CD14-positive monocyte (primary cell): ENCODE measurements at regions not wholly inside any gene's neighbourhood (a gene's known extent, or its start where the extent isn't known, plus 50 kb on each side); places are given as distances from the start of the nearest gene placed in this dataset.

Experiments
- DNase-seq, 3 donors: peaks; one replicate each; pipeline ENCODE4 v3.0.0-alpha.2; 2011 to 2022
- H2AFZ ChIP-seq: 2 replicates; pipeline ENCODE4 v1.6.0; 2012; ENCODE audit warnings: mild to moderate bottlenecking, low read depth, low read length, inconsistent platforms; ENCODE audit not compliant: insufficient read depth, poor library complexity, severe bottlenecking
- H3K27ac ChIP-seq, 2 donors: 1 replicate in 1 of 2; 2 replicates in 1 of 2; pipeline ENCODE4 v1.5.1; 2012 to 2013; ENCODE audit warnings: low read length in 2 of 2, control low read depth in 1 of 2, inconsistent platforms in 1 of 2, low read depth in 1 of 2, mild to moderate bottlenecking in 1 of 2
- H3K27me3 ChIP-seq, 2 donors: one replicate each; pipeline versions ENCODE4 v1.6.0 to v1.6.1; 2011 to 2013; ENCODE audit warnings: low read length in 2 of 2; ENCODE audit not compliant: control insufficient read depth in 2 of 2, insufficient read depth in 2 of 2
- H3K36me3 ChIP-seq, 2 donors: replicated peaks in 1 of 2; 1 replicate in 1 of 2; 2 replicates in 1 of 2; pipeline versions ENCODE4 v1.5.1 to v1.6.1; 2012 to 2013; ENCODE audit warnings: low read length in 2 of 2, control low read depth in 1 of 2, inconsistent platforms in 1 of 2, mild to moderate bottlenecking in 1 of 2; ENCODE audit not compliant: insufficient read depth in 2 of 2, control insufficient read depth in 1 of 2
- H3K4me1 ChIP-seq, 2 donors: 1 replicate in 1 of 2; 2 replicates in 1 of 2; pipeline versions ENCODE4 v1.5.1 to v1.6.1; 2012 to 2013; ENCODE audit warnings: low read length in 2 of 2, control low read depth in 1 of 2, inconsistent platforms in 1 of 2, mild to moderate bottlenecking in 1 of 2, moderate library complexity in 1 of 2; ENCODE audit not compliant: insufficient read depth in 2 of 2, control insufficient read depth in 1 of 2
- H3K4me2 ChIP-seq: replicated peaks from 2 replicates; pipeline ENCODE3; 2012; ENCODE audit warnings: low read length, moderate library complexity, mild to moderate bottlenecking; ENCODE audit not compliant: poor library complexity, severe bottlenecking; ENCODE audit errors: extremely low read depth
- H3K4me3 ChIP-seq, 3 experiments: fragments of 200-600 bp in 1 of 3; sonication (generic) in 1 of 3; replicated peaks in 1 of 3; 1 replicate in 2 of 3; 2 replicates in 1 of 3; pipeline ENCODE4 v1.5.1; 2011 to 2013; ENCODE audit warnings: low read length in 3 of 3, mild to moderate bottlenecking in 3 of 3, control low read depth in 2 of 3, low read depth in 2 of 3, inconsistent platforms in 1 of 3, moderate library complexity in 1 of 3
- H3K79me2 ChIP-seq: 2 replicates; pipeline ENCODE4 v1.6.0; 2012; ENCODE audit warnings: mild to moderate bottlenecking, control low read depth, inconsistent platforms, low read length, moderate library complexity; ENCODE audit not compliant: insufficient read depth
- H3K9ac ChIP-seq: 2 replicates; pipeline ENCODE4 v1.6.0; 2017; ENCODE audit warnings: low read length, mild to moderate bottlenecking; ENCODE audit not compliant: insufficient read depth, poor library complexity, severe bottlenecking
- H3K9me3 ChIP-seq, 2 donors: replicated peaks in 1 of 2; 1 replicate in 1 of 2; 2 replicates in 1 of 2; pipeline versions ENCODE4 v1.5.1 to v1.6.1; 2012 to 2013; ENCODE audit warnings: low read length in 2 of 2, control low read depth in 1 of 2; ENCODE audit not compliant: control insufficient read depth in 1 of 2, insufficient read depth in 1 of 2
- H4K20me1 ChIP-seq: 2 replicates; pipeline ENCODE4 v1.6.0; 2012; ENCODE audit warnings: mild to moderate bottlenecking, low read length, control low read depth, moderate library complexity; ENCODE audit not compliant: insufficient read depth
- H3K27ac Mint-ChIP-seq, 7 donors: one replicate each; pipeline ENCODE4 v1.8.0; 2020; ENCODE audit warnings: mild to moderate bottlenecking in 7 of 7, mixed read lengths in 7 of 7, moderate library complexity in 6 of 7, inconsistent platforms in 2 of 7
- H3K27me3 Mint-ChIP-seq, 3 donors: one replicate each; pipeline ENCODE4 v1.8.0; 2021 to 2022; ENCODE audit warnings: low read depth in 3 of 3, mild to moderate bottlenecking in 3 of 3, mixed read lengths in 3 of 3, moderate library complexity in 3 of 3, inconsistent platforms in 1 of 3
- H3K36me3 Mint-ChIP-seq, 2 donors: one replicate each; pipeline ENCODE4 v1.8.0; 2020; ENCODE audit warnings: mixed read lengths in 2 of 2, inconsistent platforms in 1 of 2, mild to moderate bottlenecking in 1 of 2
- H3K4me1 Mint-ChIP-seq: one replicate; pipeline ENCODE4 v1.8.0; 2020; ENCODE audit warnings: mild to moderate bottlenecking, mixed read lengths
- H3K4me3 Mint-ChIP-seq, 2 donors: one replicate each; pipeline ENCODE4 v1.8.0; 2020; ENCODE audit warnings: mild to moderate bottlenecking in 2 of 2, mixed read lengths in 2 of 2, moderate library complexity in 1 of 2
- H3K9me3 Mint-ChIP-seq, 7 donors: one replicate each; pipeline ENCODE4 v1.8.0; 2020 to 2022; ENCODE audit warnings: mixed read lengths in 7 of 7, mild to moderate bottlenecking in 6 of 7, moderate library complexity in 6 of 7, inconsistent platforms in 2 of 7
- CTCF ChIP-seq: fragments of 200-600 bp; IDR thresholded peaks from one replicate; pipeline ENCODE4 v1.8.0; 2022; ENCODE audit warnings: antibody characterized with exemption, mild to moderate bottlenecking
- WGBS: methylation state at CpG from one replicate; pipeline ENCODE4 v1.1.5; 2013; ENCODE audit warnings: missing lambda C conversion rate; ENCODE audit not compliant: insufficient coverage; 5-methylcytosine and 5-hydroxymethylcytosine counted together
- intact Hi-C, 2 donors: fragments of 100-400 bp; cut with micrococcal nuclease; formaldehyde crosslinking; loops; one replicate each; pipeline versions ENCODE4 v1.15.0 to v1.15.1; 2023

GRCh38 chr12:127819056-127819455, 447.9 kb upstream of the TMEM132C start:
- intact Hi-C loops: no loop called here
- Mint-ChIP-seq H3K27ac (peak overlapping the region in 1 of 7 donors; percentile 11), H3K27me3 (peaks cover 0 to 2% (median 0%) of the 10 kb centered on the region in 3 donors), H3K4me3 (no peak overlapping the region), H3K36me3 (no peaks in the 10 kb centered on the region), H3K9me3 (peaks cover 0 to 18% (median 2%) of the 10 kb centered on the region in 7 donors), H3K4me1 (peaks cover 21% of the 10 kb centered on the region)
- Histone ChIP-seq H2AFZ (no peak overlapping the region), H3K4me2 (no peak overlapping the region), H3K27ac (no peak overlapping the region), H3K4me1 (peaks cover 0 to 3% of the 10 kb centered on the region in 2 donors), H3K4me3 (no peak overlapping the region), H3K9ac (no peak overlapping the region), H3K79me2 (no peaks in the 10 kb centered on the region), H3K9me3 (no peaks in the 10 kb centered on the region), H4K20me1 (no peaks in the 10 kb centered on the region), H3K27me3 (no peaks in the 10 kb centered on the region), H3K36me3 (no peaks in the 10 kb centered on the region)
- no peak for TF ChIP-seq CTCF
- 80% methylated on average over 1 of the region's 4 CpGs for WGBS
- DNase-seq: peak in 2 of 3 donors; percentile 0 to 27

GRCh38 chr12:127820271-127820670, 446.7 kb upstream of the TMEM132C start:
- intact Hi-C loops: no loop called here
- Histone ChIP-seq H3K79me2 (no peaks in the 10 kb centered on the region), H3K27me3 (no peaks in the 10 kb centered on the region), H3K4me3 (no peak overlapping the region), H2AFZ (no peak overlapping the region), H3K4me2 (no peak overlapping the region), H3K27ac (no peak overlapping the region), H4K20me1 (no peaks in the 10 kb centered on the region), H3K9me3 (peaks cover under 1 to 7% of the 10 kb centered on the region in 2 donors), H3K4me1 (peaks cover 0 to 3% of the 10 kb centered on the region in 2 donors), H3K9ac (no peak overlapping the region), H3K36me3 (no peaks in the 10 kb centered on the region)
- Mint-ChIP-seq H3K36me3 (no peaks in the 10 kb centered on the region), H3K27ac (peak overlapping the region in 1 of 7 donors; percentile 31), H3K4me1 (peaks cover 20% of the 10 kb centered on the region), H3K9me3 (peaks cover 2 to 25% (median 8%) of the 10 kb centered on the region in 7 donors), H3K4me3 (no peak overlapping the region), H3K27me3 (peaks cover 0 to 2% (median 1%) of the 10 kb centered on the region in 3 donors)
- no peak for TF ChIP-seq CTCF
- no CpG with 5 or more reads among the region's 4 CpGs for WGBS
- no peak for DNase-seq
